Transverse colon (tissue), 4 donors: ENCODE measurements at regions not wholly inside any gene's neighbourhood (a gene's known extent, or its start where the extent isn't known, plus 50 kb on each side); places are given as distances from the start of the nearest gene placed in this dataset.

Experiments
- DNase-seq: peaks from one replicate; pipeline ENCODE4 v3.0.0-alpha.2; 2019
- H3K27ac ChIP-seq, 4 donors: fragments of 200-600 bp; sonication (generic); 2 replicates each; pipeline ENCODE4 v1.5.1; 2016 to 2018; ENCODE audit warnings: inconsistent platforms in 4 of 4
- H3K27me3 ChIP-seq: fragments of 200-600 bp; sonication (generic); 2 replicates; pipeline ENCODE4 v1.5.1; 2017; ENCODE audit warnings: inconsistent platforms
- H3K36me3 ChIP-seq, 4 donors: fragments of 200-600 bp; sonication (generic); 2 replicates each; pipeline ENCODE4 v1.5.1; 2017 to 2019; ENCODE audit warnings: inconsistent platforms in 4 of 4
- H3K4me1 ChIP-seq, 4 donors: fragments of 200-600 bp; sonication (generic); 2 replicates each; pipeline ENCODE4 v1.5.1; 2017 to 2020; ENCODE audit warnings: inconsistent platforms in 4 of 4
- H3K4me3 ChIP-seq, 4 donors: fragments of 200-600 bp; sonication (generic); 1 replicate in 1 of 4; 2 replicates in 3 of 4; pipeline versions ENCODE4 v1.5.1 to v1.6.1; 2017 to 2019; ENCODE audit warnings: inconsistent platforms in 4 of 4
- H3K9me3 ChIP-seq, 2 donors: fragments of 200-600 bp; sonication (generic); 2 replicates each; pipeline ENCODE4 v1.5.1; 2017 to 2019; ENCODE audit warnings: inconsistent platforms in 2 of 2
- EP300 ChIP-seq: sonication (generic); formaldehyde crosslinking; IDR thresholded peaks from one replicate; pipeline ENCODE4 v1.6.1; 2017; ENCODE audit warnings: antibody characterized with exemption, low read depth
- POLR2A ChIP-seq: fragments of 450-650 bp; IDR thresholded peaks from one replicate; pipeline ENCODE4 v1.6.1; 2016; ENCODE audit warnings: antibody characterized with exemption, mild to moderate bottlenecking, moderate library complexity
- POLR2AphosphoS5 ChIP-seq, 3 donors: sonication (generic); formaldehyde crosslinking; IDR thresholded peaks; one replicate each; pipeline ENCODE4 v1.6.1; 2016; ENCODE audit warnings: antibody characterized with exemption in 3 of 3
- WGBS, 2 donors: methylation state at CpG; one replicate each; pipeline ENCODE4 v1.1.5; 2018; ENCODE audit warnings: low coverage in 1 of 2; 5-methylcytosine and 5-hydroxymethylcytosine counted together
- in situ Hi-C, 4 donors: fragments of 200-750 bp; cut with MboI; loops; one replicate each; pipeline versions ENCODE4 v1.15.0 to v1.15.1; 2017; ENCODE audit warnings: low sequenced_read_pairs in 3 of 4, low pct_ligation_motif_present in 1 of 4, low pct_unique_long_range_greater_than_20kb in 1 of 4
- intact Hi-C: fragments of 100-400 bp; cut with DNase I; formaldehyde crosslinking; loops from one replicate; pipeline ENCODE4 v1.15.1; 2023; ENCODE audit warnings: low total_unique reads
- TF ChIP-seq, protein P1 (sequence below), 5 experiments: fragments of 200-600 bp in 3 of 5; fragments of 450-650 bp in 2 of 5; sonication (generic) in 3 of 5; IDR thresholded peaks; 1 replicate in 2 of 5; 2 replicates in 3 of 5; pipeline ENCODE4 v1.5.1; 2016 to 2017; ENCODE audit warnings: antibody characterized with exemption in 5 of 5, inconsistent platforms in 3 of 5, mild to moderate bottlenecking in 2 of 5, moderate library complexity in 1 of 5

DNA sequence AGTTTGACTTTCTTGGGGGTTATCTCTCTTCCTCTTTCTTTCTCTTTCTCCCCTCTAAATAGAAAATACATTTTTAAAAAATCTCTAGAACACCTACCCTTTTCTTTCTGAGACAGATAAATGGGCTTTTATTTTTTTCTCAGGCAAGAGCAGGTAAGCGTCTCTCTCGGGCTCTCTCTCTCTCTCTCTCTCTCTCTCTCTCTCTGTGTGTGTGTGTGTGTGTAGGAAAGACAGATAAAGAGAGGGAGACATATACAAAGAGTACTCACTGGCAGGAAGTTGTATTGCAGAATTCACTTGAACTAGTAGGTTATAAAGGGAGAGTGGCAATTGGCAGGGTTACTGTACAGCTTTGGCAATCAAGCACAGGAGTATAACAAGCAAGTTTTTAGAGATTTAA, 118.1 kb upstream of the LSAMP start:
- Histone ChIP-seq H3K27ac (no peak overlapping the region), H3K4me3 (no peak overlapping the region), H3K9me3 (no peaks in the 10 kb centered on the region), H3K4me1 (no peaks in the 10 kb centered on the region), H3K27me3 (no peaks in the 10 kb centered on the region), H3K36me3 (no peaks in the 10 kb centered on the region)
- TF ChIP-seq POLR2A (no peak), POLR2AphosphoS5 (IDR thresholded peaks at IDR 0.05) (no peak), EP300 (no peak)
- TF ChIP-seq, protein P1, sequence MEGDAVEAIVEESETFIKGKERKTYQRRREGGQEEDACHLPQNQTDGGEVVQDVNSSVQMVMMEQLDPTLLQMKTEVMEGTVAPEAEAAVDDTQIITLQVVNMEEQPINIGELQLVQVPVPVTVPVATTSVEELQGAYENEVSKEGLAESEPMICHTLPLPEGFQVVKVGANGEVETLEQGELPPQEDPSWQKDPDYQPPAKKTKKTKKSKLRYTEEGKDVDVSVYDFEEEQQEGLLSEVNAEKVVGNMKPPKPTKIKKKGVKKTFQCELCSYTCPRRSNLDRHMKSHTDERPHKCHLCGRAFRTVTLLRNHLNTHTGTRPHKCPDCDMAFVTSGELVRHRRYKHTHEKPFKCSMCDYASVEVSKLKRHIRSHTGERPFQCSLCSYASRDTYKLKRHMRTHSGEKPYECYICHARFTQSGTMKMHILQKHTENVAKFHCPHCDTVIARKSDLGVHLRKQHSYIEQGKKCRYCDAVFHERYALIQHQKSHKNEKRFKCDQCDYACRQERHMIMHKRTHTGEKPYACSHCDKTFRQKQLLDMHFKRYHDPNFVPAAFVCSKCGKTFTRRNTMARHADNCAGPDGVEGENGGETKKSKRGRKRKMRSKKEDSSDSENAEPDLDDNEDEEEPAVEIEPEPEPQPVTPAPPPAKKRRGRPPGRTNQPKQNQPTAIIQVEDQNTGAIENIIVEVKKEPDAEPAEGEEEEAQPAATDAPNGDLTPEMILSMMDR (IDR thresholded peaks at IDR 0.05): no peak
- DNase-seq: no peak
- 46 to 82% methylated on average over 2 of the region's 2 CpGs for WGBS, 2 donors
- intact Hi-C loops: no loop called here
- in situ Hi-C loops: no loop called here

DNA sequence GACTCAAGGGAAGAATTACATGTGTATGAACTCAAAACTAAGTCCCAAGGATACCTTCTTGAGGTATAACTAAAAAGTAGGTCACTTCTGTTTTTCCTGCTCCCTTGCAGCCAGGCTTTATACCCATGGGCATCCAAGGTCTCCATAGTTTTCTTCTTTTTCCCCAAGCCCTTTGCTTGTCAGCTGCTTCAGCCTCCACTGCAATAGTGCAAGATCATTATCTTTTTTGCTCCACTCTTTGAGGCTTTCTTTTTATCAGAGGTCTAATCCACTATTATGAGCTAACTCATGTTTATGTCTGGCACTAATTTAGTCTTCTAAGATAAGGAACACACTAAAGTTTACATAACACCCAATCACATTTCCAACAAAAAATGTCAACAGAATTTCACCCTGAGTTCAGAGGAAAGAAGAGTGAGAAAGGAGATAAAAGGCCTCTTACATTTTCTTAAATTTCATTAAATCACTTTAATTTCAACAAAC, 121.2 kb upstream of the LSAMP start:
- Histone ChIP-seq H3K36me3 (no peaks in the 10 kb centered on the region), H3K4me1 (no peaks in the 10 kb centered on the region), H3K9me3 (no peaks in the 10 kb centered on the region), H3K4me3 (no peak overlapping the region), H3K27me3 (no peaks in the 10 kb centered on the region), H3K27ac (no peak overlapping the region)
- DNase-seq: no peak
- in situ Hi-C loops (no loop called here), intact Hi-C loops (no loop called here)
- TF ChIP-seq EP300 (no peak), POLR2AphosphoS5 (IDR thresholded peaks at IDR 0.05) (no peak), POLR2A (no peak)
- TF ChIP-seq, protein P1 (IDR thresholded peaks at IDR 0.05): no peak

DNA sequence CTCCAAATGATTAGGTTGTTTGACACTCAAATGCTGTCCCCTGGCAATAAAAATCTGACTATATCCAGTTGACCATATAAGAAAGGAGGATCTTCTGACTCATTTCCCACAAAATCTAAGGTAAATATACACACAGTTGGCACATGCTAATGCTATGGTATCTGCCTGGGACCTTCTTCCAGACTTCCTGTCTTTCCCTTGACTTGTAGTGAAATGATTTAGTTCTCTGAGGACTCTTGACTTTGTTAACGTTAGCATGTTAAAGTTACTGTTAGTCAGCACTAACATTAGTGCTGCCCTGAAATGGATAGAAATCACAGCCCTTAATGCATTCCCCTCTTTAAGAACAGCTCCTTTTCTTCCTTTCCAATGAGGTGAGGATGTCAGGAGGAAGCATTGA, 124.3 kb upstream of the LSAMP start:
- intact Hi-C loops (no loop called here), in situ Hi-C loops (no loop called here)
- WGBS, 2 donors: 50% methylated on average over 1 of the region's 1 CpG; no CpG with 5 or more reads in 1 of the 2 donors
- TF ChIP-seq, protein P1 (IDR thresholded peaks at IDR 0.05): no peak
- no peak for TF ChIP-seq EP300
- no peak for TF ChIP-seq POLR2A
- TF ChIP-seq POLR2AphosphoS5 (IDR thresholded peaks at IDR 0.05): no peak
- Histone ChIP-seq H3K9me3 (no peaks in the 10 kb centered on the region), H3K36me3 (no peaks in the 10 kb centered on the region), H3K4me1 (no peaks in the 10 kb centered on the region), H3K27me3 (no peaks in the 10 kb centered on the region), H3K4me3 (no peak overlapping the region), H3K27ac (no peak overlapping the region)
- no peak for DNase-seq

DNA sequence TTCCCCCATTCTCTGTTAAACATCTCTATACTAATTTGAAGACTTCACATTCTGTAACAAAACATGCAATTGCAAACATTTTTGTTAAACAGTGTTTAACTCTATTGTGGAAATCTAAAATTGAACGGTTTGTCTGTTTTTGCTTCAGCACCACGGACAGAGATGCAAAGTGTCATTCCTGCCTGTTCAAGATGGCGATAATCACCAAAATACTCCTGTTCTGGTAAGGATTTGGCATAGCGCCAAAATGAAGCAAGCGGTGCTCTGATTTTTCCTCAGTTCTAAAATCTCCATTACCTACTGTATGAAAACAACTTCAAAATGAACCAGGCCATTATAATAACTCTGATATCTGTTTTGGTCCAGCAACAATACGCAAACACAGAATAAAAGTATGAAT, 129.7 kb upstream of the TUSC7 start:
- DNase-seq: no peak
- 21 to 23% methylated on average over 3 to 6 of the region's 6 CpGs for WGBS, 2 donors
- Histone ChIP-seq H3K9me3 (no peaks in the 10 kb centered on the region), H3K27me3 (no peaks in the 10 kb centered on the region), H3K4me3 (no peak overlapping the region), H3K36me3 (no peaks in the 10 kb centered on the region), H3K27ac (no peak overlapping the region), H3K4me1 (no peaks in the 10 kb centered on the region)
- intact Hi-C loops: no loop called here
- TF ChIP-seq EP300: no peak
- TF ChIP-seq POLR2AphosphoS5 (IDR thresholded peaks at IDR 0.05): no peak
- TF ChIP-seq, protein P1 (IDR thresholded peaks at IDR 0.05): no peak
- TF ChIP-seq POLR2A: no peak
- in situ Hi-C loops: no loop called here
